HepG2 (cell line): ENCODE measurements at regions not wholly inside any gene's neighbourhood (a gene's known extent, or its start where the extent isn't known, plus 50 kb on each side); places are given as distances from the start of the nearest gene placed in this dataset.

Experiments
- ATAC-seq: fragments of 200-7000 bp; cut with Tn5 transposase; 3 replicates; pipeline ENCODE4 v1.9.1; 2020; ENCODE audit warnings: mild to moderate bottlenecking, moderate library complexity
- BruUV-seq: library from RNA; stranded (reverse); fragments of 400-500 nt; replicated peaks from 2 replicates; lab custom pipeline; 2021; lab: Mats Ljungman, UMichigan
- CTCF ChIA-PET: fragments of 300-600 bp; formaldehyde crosslinking; extraction: SDS; loops from one replicate; lab custom pipeline; 2021; ENCODE audit warnings: low total read pairs, inconsistent platforms, low intra/inter-chr PET ratio; lab: Yijun Ruan, JAX
- POLR2A ChIA-PET: fragments of 350-600 bp; sonication (Branson Sonifier 250); formaldehyde crosslinking; loops from one replicate; lab custom pipeline; 2020; ENCODE audit warnings: antibody characterized with exemption, inconsistent platforms; lab: Yijun Ruan, JAX
- DNase-seq: peaks from one replicate; pipeline ENCODE4 v3.0.0-alpha.2; 2015; ENCODE audit warnings: low spot score
- FAIRE-seq: peaks from 3 replicates; lab custom pipeline; 2011; peaks lifted over from hg19 to GRCh38; lab: Jason Lieb, UNC
- H2AFZ ChIP-seq: one replicate; pipeline ENCODE4 v1.6.1; 2011; ENCODE audit warnings: low read length, inconsistent platforms
- H3K27ac ChIP-seq: fragments of 300-600 bp; 3 replicates; pipeline ENCODE4 v1.8.0; 2011; ENCODE audit warnings: mixed run types, mild to moderate bottlenecking, mixed read lengths, low read length, inconsistent platforms; ENCODE audit not compliant: insufficient read depth; ENCODE audit errors: extremely low read length
- H3K27me3 ChIP-seq, 2 experiments: fragments of 200-600 bp in 1 of 2; 2 replicates in 1 of 2; 3 replicates in 1 of 2; pipeline versions ENCODE4 v1.6.0 to v1.8.0; 2011; ENCODE audit warnings: low read length in 2 of 2, mild to moderate bottlenecking in 2 of 2, moderate library complexity in 2 of 2, inconsistent platforms in 1 of 2; ENCODE audit not compliant: insufficient read depth in 2 of 2, control insufficient read depth in 1 of 2
- H3K36me3 ChIP-seq, 2 experiments: fragments of 200-600 bp in 1 of 2; replicated peaks in 1 of 2; 2 replicates in 1 of 2; 3 replicates in 1 of 2; pipeline versions ENCODE4 v1.5.1 to v1.8.0; 2011; ENCODE audit warnings: low read length in 2 of 2, inconsistent platforms in 1 of 2; ENCODE audit not compliant: insufficient read depth in 2 of 2, control insufficient read depth in 1 of 2
- H3K4me1 ChIP-seq: 2 replicates; pipeline ENCODE4 v1.5.1; 2012; ENCODE audit warnings: low read length, inconsistent platforms; ENCODE audit not compliant: insufficient read depth
- H3K4me2 ChIP-seq: 2 replicates; pipeline ENCODE4 v1.6.0; 2011; ENCODE audit warnings: low read depth, low read length, inconsistent platforms
- H3K4me3 ChIP-seq, 3 experiments: fragments of 200-600 bp in 1 of 3; sonication (generic), shearing (Covaris generic) in 1 of 3; replicated peaks in 1 of 3; 2 replicates each; pipeline ENCODE4 v1.5.1; 2011 to 2016; ENCODE audit warnings: low read length in 3 of 3, inconsistent platforms in 2 of 3, low read depth in 2 of 3, mild to moderate bottlenecking in 2 of 3, control low read depth in 1 of 3, mixed read lengths in 1 of 3; ENCODE audit not compliant: insufficient read depth in 1 of 3
- H3K79me2 ChIP-seq: one replicate; pipeline ENCODE4 v1.6.1; 2011; ENCODE audit warnings: low read length, inconsistent platforms; ENCODE audit not compliant: insufficient read depth
- H3K9ac ChIP-seq: 2 replicates; pipeline ENCODE4 v1.6.0; 2011; ENCODE audit warnings: mild to moderate bottlenecking, low read depth, low read length, inconsistent platforms; ENCODE audit not compliant: insufficient read depth
- H3K9me3 ChIP-seq: 2 replicates; pipeline ENCODE4 v1.5.1; 2012; ENCODE audit warnings: mild to moderate bottlenecking, low read length
- H4K20me1 ChIP-seq: 2 replicates; pipeline ENCODE4 v1.6.0; 2011; ENCODE audit warnings: inconsistent platforms, mild to moderate bottlenecking, low read length, moderate library complexity; ENCODE audit not compliant: insufficient read depth
- CHD4 ChIP-seq: fragments of 200-600 bp; sonication (generic); IDR thresholded peaks from 2 replicates; pipeline ENCODE4 v1.7.0; 2017; ENCODE audit warnings: mild to moderate bottlenecking, low read length, borderline replicate concordance
- ZBTB10 ChIP-seq: sonication (generic); formaldehyde crosslinking; IDR thresholded peaks from 2 replicates; pipeline ENCODE4 v1.4.0; 2020; ENCODE audit warnings: missing genetic modification reagents, borderline replicate concordance
- ZNF788 ChIP-seq: sonication (generic); formaldehyde crosslinking; IDR thresholded peaks from 2 replicates; pipeline ENCODE4 v1.5.0; 2020; ENCODE audit warnings: mild to moderate bottlenecking, missing genetic modification reagents, borderline replicate concordance
- ZNF891 ChIP-seq: sonication (generic); formaldehyde crosslinking; IDR thresholded peaks from 2 replicates; pipeline ENCODE4 v1.5.0; 2020; ENCODE audit warnings: mild to moderate bottlenecking, missing genetic modification reagents
- WGBS: methylation state at CpG from one replicate; pipeline ENCODE4 v1.1.6; 2017; ENCODE audit warnings: low lambda C conversion rate; 5-methylcytosine and 5-hydroxymethylcytosine counted together
- in situ Hi-C: cut with HindIII; loops from 2 replicates; pipeline ENCODE4 v1.10.0; 2017; ENCODE audit warnings: low pct_unique_long_range_greater_than_20kb; ENCODE audit not compliant: extremely low pct_ligation_motif_present
- intact Hi-C: fragments of 100-400 bp; cut with micrococcal nuclease; formaldehyde crosslinking; loops from one replicate; pipeline ENCODE4 v1.10.0; 2022; ENCODE audit not compliant: unreplicated experiment

GRCh38 chr9:94014066-94014654, 59.0 kb upstream of the BARX1 start (continued):
- TF ChIP-seq ZBTB10 = no peak

- CTCF ChIA-PET = no interaction called here
- Histone ChIP-seq H3K36me3 (no peaks in the 10 kb centered on the region), H3K4me2 (no peak overlapping the region), H2AFZ (no peak overlapping the region), H3K27me3 (peaks cover 0 to 14% of the 10 kb centered on the region in 2 experiments; a peak in 2 of 5 replicates), H3K79me2 (no peaks in the 10 kb centered on the region), H3K4me3 (no peak overlapping the region), H3K27ac (no peak overlapping the region), H3K9me3 (no peaks in the 10 kb centered on the region), H3K9ac (no peak overlapping the region), H4K20me1 (no peaks in the 10 kb centered on the region), H3K4me1 (no peaks in the 10 kb centered on the region)
- in situ Hi-C loops = loop anchor here (5.0 kb wide), 1 partner anchor 201 kb away; no protein-coding TSS in a partner anchor
- no peak for ATAC-seq
- POLR2A ChIA-PET = no interaction called here
- WGBS = 18% methylated on average over 4 of the region's 4 CpGs
- no peak for FAIRE-seq
- DNase-seq = no peak
- TF ChIP-seq ZNF788 (CRISPR knock-in tag) (no peak), ZNF891 (CRISPR knock-in tag) (no peak), CHD4 (no peak)
- no TSS peak for BruUV-seq
- intact Hi-C loops = loop anchor here (10.0 kb wide), 1 partner anchor 54 kb away; no protein-coding TSS in a partner anchor
These were observed 55.9 kb upstream of the BARX1 start for GRCh38 chr9:94010980-94011533.
